Brain microvascular endothelial cell (primary cell): ENCODE measurements at regions not wholly inside any gene's neighbourhood (a gene's known extent, or its start where the extent isn't known, plus 50 kb on each side); places are given as distances from the start of the nearest gene placed in this dataset.

Experiments
- DNase-seq: peaks from one replicate; pipeline ENCODE4 v3.0.0-alpha.2; 2020
- H3K27ac ChIP-seq: fragments of 250-450 bp; sonication (Bioruptor Pico); 2 replicates; pipeline ENCODE4 v1.5.1; 2020; ENCODE audit warnings: mild to moderate bottlenecking, moderate library complexity
- H3K27me3 ChIP-seq: fragments of 250-450 bp; sonication (Bioruptor Pico); replicated peaks from 2 replicates; pipeline ENCODE4 v1.5.1; 2020; ENCODE audit warnings: mild to moderate bottlenecking
- H3K36me3 ChIP-seq: fragments of 250-450 bp; sonication (Bioruptor Pico); replicated peaks from 2 replicates; pipeline ENCODE4 v1.5.1; 2020; ENCODE audit warnings: mild to moderate bottlenecking
- H3K4me3 ChIP-seq: 2 replicates; pipeline ENCODE4 v1.5.1; 2011; ENCODE audit warnings: low read depth, mild to moderate bottlenecking, control low read depth, low read length, moderate library complexity
- CTCF ChIP-seq: IDR thresholded peaks from 2 replicates; pipeline ENCODE4 v1.5.1; 2011; ENCODE audit warnings: low read depth, mild to moderate bottlenecking, moderate library complexity, low read length, control low read depth, inconsistent platforms; ENCODE audit errors: missing control alignments
- in situ Hi-C: cut with HindIII; loops from 2 replicates; pipeline ENCODE4 v1.10.0; 2017; ENCODE audit warnings: low sequenced_read_pairs, low pct_ligation_motif_present

- Histone ChIP-seq H3K27me3 (no peaks in the 10 kb centered on the region), H3K4me3 (no peak overlapping the region), H3K36me3 (no peaks in the 10 kb centered on the region), H3K27ac (no peak overlapping the region)
- TF ChIP-seq CTCF, result no peak
- in situ Hi-C loops, result no loop called here
- DNase-seq, result no peak
These were observed 158.7 kb downstream of the TDRD15 start for GRCh38 chr2:21282515-21282898.

- DNase-seq, result no peak
- no peak for TF ChIP-seq CTCF
- in situ Hi-C loops, result no loop called here
- Histone ChIP-seq H3K36me3 (no peaks in the 10 kb centered on the region), H3K4me3 (no peak overlapping the region), H3K27ac (no peak overlapping the region), H3K27me3 (no peaks in the 10 kb centered on the region)
These were observed 164.5 kb downstream of the TDRD15 start for GRCh38 chr2:21288299-21288698.

- H3K4me3 ChIP-seq, result no peak overlapping the region
- DNase-seq, result no peak
- no peaks in the 10 kb centered on the region for H3K27me3 ChIP-seq
- H3K27ac ChIP-seq, result no peak overlapping the region
- in situ Hi-C loops, result no loop called here
- H3K36me3 ChIP-seq, result no peaks in the 10 kb centered on the region
- TF ChIP-seq CTCF, result no peak
These were observed 165.2 kb downstream of the TDRD15 start for GRCh38 chr2:21288739-21289520.

GRCh38 chr2:21289551-21289950, 165.8 kb downstream of the TDRD15 start:
- H3K36me3 ChIP-seq, result no peaks in the 10 kb centered on the region
- no peaks in the 10 kb centered on the region for H3K27me3 ChIP-seq
- H3K4me3 ChIP-seq, result no peak overlapping the region
- no peak overlapping the region for H3K27ac ChIP-seq
- in situ Hi-C loops, result no loop called here
- no peak for TF ChIP-seq CTCF
- no peak for DNase-seq

GRCh38 chr2:21289989-21290388, 166.2 kb downstream of the TDRD15 start:
- no peaks in the 10 kb centered on the region for H3K36me3 ChIP-seq
- H3K27ac ChIP-seq, result no peak overlapping the region
- no peak for TF ChIP-seq CTCF
- no peaks in the 10 kb centered on the region for H3K27me3 ChIP-seq
- in situ Hi-C loops, result no loop called here
- no peak overlapping the region for H3K4me3 ChIP-seq
- DNase-seq, result no peak

- Histone ChIP-seq H3K27ac (no peak overlapping the region), H3K27me3 (no peaks in the 10 kb centered on the region), H3K36me3 (no peaks in the 10 kb centered on the region), H3K4me3 (no peak overlapping the region)
- TF ChIP-seq CTCF, result no peak
- in situ Hi-C loops, result no loop called here
- no peak for DNase-seq
These were observed 167.7 kb downstream of the TDRD15 start for GRCh38 chr2:21291426-21291825.
